ENCODE measurements at regions not wholly inside any gene's neighbourhood (a gene's known extent, or its start where the extent isn't known, plus 50 kb on each side); places are given as distances from the start of the nearest gene placed in this dataset.

- no peak for TF ChIP-seq POLR2A (IDR thresholded peaks at IDR 0.05)
- TF ChIP-seq CTCF (IDR thresholded peaks at IDR 0.05) = no peak
These were observed 313.8 kb downstream of the HDGFL1 start for GRCh38 chr6:22883061-22883717.
